ENCODE measurements at regions not wholly inside any gene's neighbourhood (a gene's known extent, or its start where the extent isn't known, plus 50 kb on each side); places are given as distances from the start of the nearest gene placed in this dataset.

- TF ChIP-seq CTCF (IDR thresholded peaks at IDR 0.05; ENCODE audit: low read depth, low read length, missing control alignments), result no peak
- no peak overlapping the region for H3K4me3 ChIP-seq (replicated peaks; ENCODE audit: low read depth, low read length)
- no peak for DNase-seq (ENCODE audit: extremely low read depth, low read depth)
Observed at GRCh38 chr4:187181054-187181453, 457.4 kb upstream of the FAT1 start.

GRCh38 chr4:187183346-187183745 is 459.7 kb upstream of the FAT1 start:
- DNase-seq (ENCODE audit: extremely low read depth, low read depth), result no peak
- no peak overlapping the region for H3K4me3 ChIP-seq (replicated peaks; ENCODE audit: low read depth, low read length)
- TF ChIP-seq CTCF (IDR thresholded peaks at IDR 0.05; ENCODE audit: low read depth, low read length, missing control alignments), result no peak

GRCh38 chr4:187183826-187184225 is 460.2 kb upstream of the FAT1 start:
- no peak for DNase-seq (ENCODE audit: extremely low read depth, low read depth)
- no peak for TF ChIP-seq CTCF (IDR thresholded peaks at IDR 0.05; ENCODE audit: low read depth, low read length, missing control alignments)
- no peak overlapping the region for H3K4me3 ChIP-seq (replicated peaks; ENCODE audit: low read depth, low read length)

GRCh38 chr4:187184508-187184907 is 460.9 kb upstream of the FAT1 start:
- DNase-seq (ENCODE audit: extremely low read depth, low read depth), result no peak
- H3K4me3 ChIP-seq (replicated peaks; ENCODE audit: low read depth, low read length), result no peak overlapping the region
- no peak for TF ChIP-seq CTCF (IDR thresholded peaks at IDR 0.05; ENCODE audit: low read depth, low read length, missing control alignments)

GRCh38 chr4:187188118-187188517 is 464.5 kb upstream of the FAT1 start:
- no peak for DNase-seq (ENCODE audit: extremely low read depth, low read depth)
- H3K4me3 ChIP-seq (replicated peaks; ENCODE audit: low read depth, low read length), result no peak overlapping the region

GRCh38 chr4:187188741-187189140 is 465.1 kb upstream of the FAT1 start:
- DNase-seq (ENCODE audit: extremely low read depth, low read depth), result no peak
- H3K4me3 ChIP-seq (replicated peaks; ENCODE audit: low read depth, low read length), result no peak overlapping the region
- TF ChIP-seq CTCF (IDR thresholded peaks at IDR 0.05; ENCODE audit: low read depth, low read length, missing control alignments), result no peak

More at GRCh38 chr4:187188118-187188517, 464.5 kb upstream of the FAT1 start:
- no peak for TF ChIP-seq CTCF (IDR thresholded peaks at IDR 0.05; ENCODE audit: low read depth, low read length, missing control alignments)

- H3K4me3 ChIP-seq (replicated peaks; ENCODE audit: low read depth, low read length), result no peak overlapping the region
- no peak for TF ChIP-seq CTCF (IDR thresholded peaks at IDR 0.05; ENCODE audit: low read depth, low read length, missing control alignments)
- no peak for DNase-seq (ENCODE audit: extremely low read depth, low read depth)
Observed at GRCh38 chr4:187190390-187190789, 466.7 kb upstream of the FAT1 start.
